Right cardiac atrium (tissue), 5 donors: ENCODE measurements at regions not wholly inside any gene's neighbourhood (a gene's known extent, or its start where the extent isn't known, plus 50 kb on each side); places are given as distances from the start of the nearest gene placed in this dataset.

ENCODE experiments used
- ATAC-seq, 2 donors: fragments of 200-7000 bp; cut with Tn5 transposase; one replicate each; pipeline versions ENCODE4 v1.8.0 to v1.9.1; 2020; ENCODE audit warnings: moderate library complexity in 2 of 2, mild to moderate bottlenecking in 1 of 2
- DNase-seq, 3 donors: peaks; one replicate each; pipeline ENCODE4 v3.0.0-alpha.2; 2020
- H3K27ac ChIP-seq: one replicate; pipeline ENCODE4 v1.5.1; 2013; ENCODE audit warnings: mild to moderate bottlenecking, low read length, control low read depth, moderate library complexity
- H3K27me3 ChIP-seq: one replicate; pipeline ENCODE4 v1.6.1; 2013; ENCODE audit not compliant: control insufficient read depth, insufficient read depth
- H3K4me1 ChIP-seq: one replicate; pipeline ENCODE4 v1.6.1; 2013; ENCODE audit warnings: low read length; ENCODE audit not compliant: control insufficient read depth, insufficient read depth
- H3K4me3 ChIP-seq: one replicate; pipeline ENCODE4 v1.5.1; 2013; ENCODE audit warnings: low read length, control low read depth
- H3K9me3 ChIP-seq: one replicate; pipeline ENCODE4 v1.6.1; 2013; ENCODE audit warnings: low read length; ENCODE audit not compliant: control insufficient read depth
- WGBS: extraction: QIAGEN DNeasy Blood & Tissue Kit; methylation state at CpG from one replicate; pipeline ENCODE4 v1.1.7; 2013; 5-methylcytosine and 5-hydroxymethylcytosine counted together
- intact Hi-C, 4 donors: fragments of 100-400 bp; cut with DNase I; formaldehyde crosslinking; loops; one replicate each; pipeline versions ENCODE4 v1.11.0 to v1.14.0; 2022 to 2023
- donor health status: healthy with polysubstance abuse.
- donor health status: DM: no; HTN: yes; CAD: no.
- donor health status: DM: no; HTN: no; CAD: no.
- donor health status: DM: no; HTN: yes; CAD: no; lungs with severe emphysema.
- donor health status: DM: yes; HTN: yes; CAD: no.

DNA sequence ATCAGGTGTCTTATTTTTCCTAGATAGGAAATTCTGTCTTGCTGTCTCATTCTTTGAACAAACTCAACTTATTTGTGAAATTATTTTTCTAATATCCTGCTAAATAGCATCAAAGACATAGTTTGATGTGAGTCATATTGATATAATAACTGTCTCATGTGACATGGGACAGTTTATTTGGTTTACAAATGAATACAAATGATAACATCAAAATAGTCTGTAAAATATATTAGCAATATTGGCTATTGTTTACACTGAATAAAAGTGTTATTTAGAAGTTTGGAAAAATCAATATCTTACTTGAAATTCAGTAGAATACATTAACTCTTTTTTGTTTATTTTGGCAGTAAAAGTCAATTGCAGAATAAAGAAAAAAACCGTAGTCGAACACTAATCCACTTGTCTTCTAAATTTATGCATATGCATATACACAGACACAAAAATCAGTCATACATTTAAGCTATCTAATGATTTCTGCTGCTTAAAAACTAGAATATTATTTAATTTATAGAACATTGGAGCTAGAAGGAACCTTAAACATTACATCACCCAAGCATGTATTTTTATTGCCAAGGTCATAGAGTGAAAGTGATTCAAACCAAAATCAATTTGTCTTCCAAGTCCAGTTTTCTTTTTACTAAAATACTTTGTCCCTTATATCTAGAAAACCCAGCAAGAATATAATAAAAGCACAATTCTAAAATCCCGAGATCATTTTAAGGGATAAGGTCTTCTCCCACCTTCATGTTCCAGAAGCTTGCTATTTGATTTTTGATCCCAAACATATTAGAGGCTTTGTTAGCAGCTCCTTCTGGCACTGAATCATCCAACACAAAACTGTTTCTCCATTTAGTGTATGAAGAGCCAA is 776.5 kb upstream of the SLITRK1 start:
- no peak overlapping the region for H3K27ac ChIP-seq
- H3K4me1 ChIP-seq, result no peaks in the 10 kb centered on the region
- ATAC-seq (no peak), DNase-seq (no peak)
- no peak overlapping the region for H3K4me3 ChIP-seq
- H3K9me3 ChIP-seq, result no peaks in the 10 kb centered on the region
- intact Hi-C loops, result no loop called here
- H3K27me3 ChIP-seq, result no peaks in the 10 kb centered on the region
- 61% methylated on average over 3 of the region's 3 CpGs for WGBS

DNA sequence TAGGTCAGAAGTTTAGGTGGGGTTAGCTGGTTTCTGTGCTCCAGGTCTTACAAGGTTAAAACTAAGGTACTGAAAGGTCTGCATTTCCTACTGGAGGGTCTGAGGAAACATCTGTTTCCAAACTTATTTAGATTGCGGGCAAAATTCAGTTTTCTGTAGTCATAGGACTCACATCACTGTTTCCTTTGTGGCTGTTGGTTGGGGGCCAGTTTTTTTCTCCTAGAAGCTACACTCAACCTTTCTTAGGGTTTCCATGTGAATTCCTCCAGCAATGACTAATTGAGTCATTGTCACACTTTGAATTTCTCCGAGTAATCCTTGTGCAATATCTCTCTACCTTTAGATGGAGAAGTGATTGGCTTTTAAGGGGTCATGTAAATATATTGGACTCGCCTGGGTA is 773.4 kb upstream of the SLITRK1 start:
- intact Hi-C loops, result no loop called here
- WGBS, result 67% methylated on average over 3 of the region's 3 CpGs
- Histone ChIP-seq H3K27ac (no peak overlapping the region), H3K4me3 (no peak overlapping the region), H3K4me1 (peaks cover under 1% of the 10 kb centered on the region), H3K27me3 (no peaks in the 10 kb centered on the region), H3K9me3 (no peaks in the 10 kb centered on the region)
- DNase-seq (no peak), ATAC-seq (no peak)

DNA sequence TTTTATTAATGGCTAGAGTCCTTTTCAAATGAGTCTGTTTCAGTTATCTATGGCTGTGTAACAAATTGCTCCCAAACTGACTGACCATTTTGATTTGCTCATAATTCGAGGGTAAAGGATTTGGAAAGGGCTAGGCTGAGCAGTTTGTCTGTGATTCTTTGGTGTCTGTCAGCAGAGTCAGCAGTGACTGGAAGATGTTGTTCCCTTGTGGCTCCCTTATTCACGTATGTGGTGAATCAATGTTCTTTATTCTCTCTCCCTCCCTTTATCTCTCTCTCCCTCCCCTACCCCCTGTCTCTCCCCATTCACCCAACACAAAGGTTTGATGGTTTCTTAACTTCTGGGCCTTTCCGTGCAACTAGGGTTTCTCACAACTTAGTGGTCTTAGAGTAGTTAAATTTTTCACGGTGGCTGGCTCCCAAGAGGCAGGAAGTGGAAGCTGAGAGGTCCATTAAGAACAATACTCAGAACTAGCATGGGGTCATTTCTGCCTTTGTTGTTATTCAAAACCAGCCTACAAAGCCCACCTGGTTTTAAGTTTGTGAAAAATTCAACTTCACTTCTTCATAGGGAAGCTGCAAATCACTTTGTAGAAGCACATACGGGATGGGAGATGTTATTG is 772.5 kb upstream of the SLITRK1 start:
- 57% methylated on average over 5 of the region's 5 CpGs for WGBS
- H3K9me3 ChIP-seq, result no peaks in the 10 kb centered on the region
- H3K27me3 ChIP-seq, result no peaks in the 10 kb centered on the region
- H3K4me1 ChIP-seq, result peaks cover 1% of the 10 kb centered on the region
- H3K27ac ChIP-seq, result no peak overlapping the region
- intact Hi-C loops, result no loop called here
- ATAC-seq, result no peak
- no peak for DNase-seq
- no peak overlapping the region for H3K4me3 ChIP-seq

DNA sequence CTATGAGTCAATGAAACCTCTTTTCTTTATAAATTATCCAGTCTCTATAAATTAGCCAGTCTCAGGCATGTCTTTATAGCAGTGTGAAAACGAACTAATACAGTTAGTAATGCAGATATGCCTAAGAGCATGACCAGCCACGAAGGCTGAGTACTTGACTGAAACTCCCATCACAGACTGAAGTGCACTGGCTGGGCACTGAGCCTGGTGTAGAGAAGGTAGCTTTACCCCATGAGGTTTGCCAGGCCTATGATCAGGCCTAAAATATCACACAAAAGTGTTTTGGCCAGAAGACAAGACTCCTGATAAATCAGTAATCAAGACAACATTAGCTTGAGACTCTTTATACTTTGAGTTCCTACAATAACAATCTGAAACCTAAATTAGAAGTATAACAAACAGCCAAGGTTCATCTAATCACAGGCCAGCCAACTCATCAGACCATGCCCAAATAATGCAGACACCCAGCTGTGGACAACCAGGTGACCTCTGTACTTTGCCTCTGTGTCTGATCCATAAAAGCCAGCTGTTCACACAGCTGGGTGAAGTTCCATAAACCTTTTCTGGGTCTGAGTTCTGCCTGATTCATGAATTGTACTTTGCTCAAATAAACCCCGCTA is 771.8 kb upstream of the SLITRK1 start:
- intact Hi-C loops, result no loop called here
- peak; percentile 16 to 72 (median 46) for DNase-seq
- ATAC-seq, result peak; percentile 88 to 94
- H3K9me3 ChIP-seq, result no peaks in the 10 kb centered on the region
- 64% methylated on average over 3 of the region's 3 CpGs for WGBS
- no peaks in the 10 kb centered on the region for H3K27me3 ChIP-seq
- H3K27ac ChIP-seq, result no peak overlapping the region
- H3K4me3 ChIP-seq, result no peak overlapping the region
- peaks cover 1% of the 10 kb centered on the region for H3K4me1 ChIP-seq

DNA sequence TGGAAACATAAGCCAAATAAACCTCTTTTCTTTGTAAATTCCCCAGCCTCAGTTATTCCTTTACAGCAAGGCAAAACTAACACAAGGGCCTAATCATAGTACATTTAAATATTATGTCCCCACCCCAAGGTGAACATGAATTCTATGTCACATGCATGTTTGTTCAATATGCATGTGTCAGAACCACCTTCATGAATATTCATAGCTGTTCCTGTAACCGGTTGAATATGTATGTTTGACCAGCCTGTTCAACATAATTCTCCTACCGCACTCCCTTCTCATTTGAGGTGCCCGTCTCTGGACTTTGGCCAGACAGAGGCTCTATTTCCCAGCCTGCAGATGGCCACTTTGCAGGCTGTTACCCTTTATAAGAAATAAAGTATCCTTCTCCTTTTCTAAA is 769.4 kb upstream of the SLITRK1 start:
- 77% methylated on average over 3 of the region's 3 CpGs for WGBS
- intact Hi-C loops, result no loop called here
- Histone ChIP-seq H3K9me3 (no peaks in the 10 kb centered on the region), H3K4me1 (peaks cover 1% of the 10 kb centered on the region), H3K4me3 (no peak overlapping the region), H3K27me3 (no peaks in the 10 kb centered on the region), H3K27ac (no peak overlapping the region)
- DNase-seq (no peak), ATAC-seq (no peak)

DNA sequence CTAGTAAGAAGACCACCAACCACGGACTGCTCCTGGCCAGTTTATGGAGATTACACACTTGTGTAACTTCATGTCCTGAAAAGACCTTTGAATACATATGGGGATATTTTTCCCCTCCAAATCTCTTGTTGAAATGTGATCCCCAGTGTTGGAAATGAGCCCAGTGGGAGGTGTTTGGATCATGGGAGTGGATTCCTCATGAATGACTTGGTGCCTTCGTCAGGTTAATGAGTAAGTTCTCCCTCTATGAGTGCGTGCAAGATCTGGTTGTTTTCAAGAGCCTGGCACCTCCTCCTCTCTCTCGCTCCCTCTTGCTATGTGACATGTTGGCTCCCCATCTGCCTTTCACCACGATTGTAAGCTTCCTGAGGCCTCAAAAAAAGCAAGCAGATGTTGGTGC is 769.0 kb upstream of the SLITRK1 start:
- no peaks in the 10 kb centered on the region for H3K9me3 ChIP-seq
- H3K4me3 ChIP-seq, result no peak overlapping the region
- WGBS, result 55% methylated on average over 5 of the region's 5 CpGs
- H3K4me1 ChIP-seq, result peaks cover 1% of the 10 kb centered on the region
- ATAC-seq, result peak in 1 of 2 donors; percentile 76
- H3K27ac ChIP-seq, result no peak overlapping the region
- intact Hi-C loops, result no loop called here
- H3K27me3 ChIP-seq, result no peaks in the 10 kb centered on the region
- DNase-seq, result peak in 1 of 3 donors; percentile 21

DNA sequence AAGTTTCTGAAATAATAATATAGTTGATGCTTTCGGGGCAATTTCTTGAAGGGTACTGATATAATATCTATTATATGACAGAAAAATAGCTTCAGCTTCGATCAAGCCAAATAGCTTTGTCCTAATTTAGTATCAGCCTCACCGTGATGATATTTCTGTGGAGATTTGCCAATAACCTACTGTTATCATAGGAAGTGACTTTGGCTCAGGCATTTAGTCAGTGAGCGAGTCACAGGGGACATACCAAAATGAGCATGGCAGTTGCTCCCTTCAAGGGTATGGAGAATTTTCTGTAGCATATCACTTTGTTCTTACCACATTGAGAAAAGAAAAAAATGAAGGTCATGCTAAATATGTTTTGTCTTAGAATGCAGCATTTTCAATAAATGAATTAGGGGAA is 767.6 kb upstream of the SLITRK1 start:
- Histone ChIP-seq H3K27ac (no peak overlapping the region), H3K4me3 (no peak overlapping the region), H3K9me3 (no peaks in the 10 kb centered on the region), H3K4me1 (peaks cover 3% of the 10 kb centered on the region), H3K27me3 (no peaks in the 10 kb centered on the region)
- 12% methylated on average over 4 of the region's 4 CpGs for WGBS
- intact Hi-C loops, result no loop called here
- DNase-seq, result no peak
- ATAC-seq, result peak; percentile 53 to 57

DNA sequence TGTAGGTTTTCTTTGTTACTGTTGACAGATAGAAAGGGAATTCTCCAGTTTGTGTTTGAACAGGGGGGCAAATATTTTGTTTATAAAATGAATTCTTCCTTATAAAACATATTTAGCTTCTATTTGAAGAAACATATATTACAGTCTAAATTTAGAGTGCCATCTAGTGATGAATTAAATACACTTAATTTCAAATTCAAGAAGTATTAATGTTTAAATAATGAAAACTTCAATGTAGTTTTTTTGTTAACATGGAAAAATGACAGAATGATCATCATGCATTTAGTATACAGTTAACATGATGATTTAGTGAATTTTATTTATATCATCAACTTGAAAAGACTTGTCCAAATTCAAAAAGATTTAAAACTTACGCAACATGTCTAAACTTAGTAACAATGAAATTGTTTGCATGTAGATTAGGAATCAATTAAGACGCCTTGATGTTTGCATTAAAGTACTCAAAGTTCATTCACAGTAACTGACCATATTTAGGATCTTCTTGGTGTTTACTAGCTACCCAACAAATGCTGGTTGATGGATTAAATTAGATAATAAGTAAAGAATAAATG is 765.9 kb upstream of the SLITRK1 start:
- intact Hi-C loops, result no loop called here
- peaks cover 3% of the 10 kb centered on the region for H3K4me1 ChIP-seq
- no peak overlapping the region for H3K27ac ChIP-seq
- H3K27me3 ChIP-seq, result no peaks in the 10 kb centered on the region
- no peak for DNase-seq
- 66% methylated on average over 2 of the region's 2 CpGs for WGBS
- no peaks in the 10 kb centered on the region for H3K9me3 ChIP-seq
- ATAC-seq, result no peak
- H3K4me3 ChIP-seq, result no peak overlapping the region

DNA sequence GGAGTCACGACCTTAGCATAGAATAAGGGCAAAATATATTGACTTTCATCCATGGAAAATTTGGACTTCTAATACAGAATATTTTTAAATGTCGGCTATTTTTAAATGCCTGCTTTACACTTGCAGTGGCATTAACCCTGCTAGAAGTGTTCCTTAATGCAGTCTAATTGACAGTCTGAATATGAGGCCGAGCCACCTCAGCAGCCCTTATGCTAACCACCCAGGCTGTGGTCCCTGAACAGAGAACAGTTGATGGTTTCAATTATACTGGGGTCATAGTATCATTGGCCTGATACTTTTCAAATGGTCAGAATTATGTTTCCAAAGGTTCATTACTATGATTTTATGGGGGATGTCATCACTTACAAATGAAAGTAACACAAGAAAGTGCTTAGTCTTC is 764.7 kb upstream of the SLITRK1 start:
- intact Hi-C loops, result no loop called here
- DNase-seq, result no peak
- no peaks in the 10 kb centered on the region for H3K27me3 ChIP-seq
- H3K27ac ChIP-seq, result no peak overlapping the region
- 72% methylated on average over 3 of the region's 3 CpGs for WGBS
- no peaks in the 10 kb centered on the region for H3K9me3 ChIP-seq
- H3K4me1 ChIP-seq, result peaks cover 3% of the 10 kb centered on the region
- H3K4me3 ChIP-seq, result no peak overlapping the region
- no peak for ATAC-seq

DNA sequence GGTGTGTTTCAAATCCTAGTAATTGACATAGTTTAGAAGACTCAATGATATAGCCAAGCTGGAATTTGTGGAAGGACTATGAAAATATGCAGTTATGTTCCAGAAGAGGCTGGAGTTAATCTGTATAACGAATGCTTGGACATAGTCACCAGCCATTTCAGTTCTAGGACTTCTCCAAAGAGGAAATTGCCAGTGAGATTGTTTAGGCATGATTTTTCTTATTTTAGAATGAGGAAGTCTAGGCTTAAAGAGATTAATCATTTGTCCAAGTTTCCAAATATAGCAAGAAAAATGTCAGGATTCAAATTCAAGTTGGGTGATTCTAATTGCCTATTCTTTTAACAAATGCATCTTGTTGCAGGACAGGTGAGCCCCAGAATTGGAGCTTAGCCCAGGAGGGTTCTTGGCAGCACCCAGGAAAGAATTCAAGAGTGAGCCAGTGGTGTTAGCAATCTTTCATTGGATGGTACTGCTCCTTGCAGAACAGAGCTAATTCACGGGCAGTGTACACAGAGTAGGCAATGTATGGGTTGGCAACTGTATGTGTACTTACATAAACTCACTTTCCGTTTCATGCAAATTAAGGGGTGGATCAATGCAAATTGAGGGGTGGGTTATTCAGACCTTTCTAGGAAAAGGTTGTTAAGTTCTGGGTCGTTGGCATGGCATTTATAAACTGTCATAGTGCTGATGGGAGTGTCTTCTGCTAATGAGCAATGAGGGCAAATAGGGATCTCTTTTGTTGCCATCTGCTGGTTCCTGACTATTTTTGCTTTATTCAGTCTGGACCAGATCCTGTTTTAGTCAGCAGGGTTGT is 763.1 kb upstream of the SLITRK1 start:
- 47% methylated on average over 4 of the region's 4 CpGs for WGBS
- intact Hi-C loops, result no loop called here
- Histone ChIP-seq H3K4me3 (no peak overlapping the region), H3K9me3 (no peaks in the 10 kb centered on the region), H3K27me3 (no peaks in the 10 kb centered on the region), H3K4me1 (peaks cover 1% of the 10 kb centered on the region), H3K27ac (no peak overlapping the region)
- no peak for DNase-seq
- ATAC-seq, result no peak
